ENCODE measurements at regions not wholly inside any gene's neighbourhood (a gene's known extent, or its start where the extent isn't known, plus 50 kb on each side); places are given as distances from the start of the nearest gene placed in this dataset.
A peak's percentile ranks its signal among the peaks of the same experiment; 100 is the strongest.

DNA sequence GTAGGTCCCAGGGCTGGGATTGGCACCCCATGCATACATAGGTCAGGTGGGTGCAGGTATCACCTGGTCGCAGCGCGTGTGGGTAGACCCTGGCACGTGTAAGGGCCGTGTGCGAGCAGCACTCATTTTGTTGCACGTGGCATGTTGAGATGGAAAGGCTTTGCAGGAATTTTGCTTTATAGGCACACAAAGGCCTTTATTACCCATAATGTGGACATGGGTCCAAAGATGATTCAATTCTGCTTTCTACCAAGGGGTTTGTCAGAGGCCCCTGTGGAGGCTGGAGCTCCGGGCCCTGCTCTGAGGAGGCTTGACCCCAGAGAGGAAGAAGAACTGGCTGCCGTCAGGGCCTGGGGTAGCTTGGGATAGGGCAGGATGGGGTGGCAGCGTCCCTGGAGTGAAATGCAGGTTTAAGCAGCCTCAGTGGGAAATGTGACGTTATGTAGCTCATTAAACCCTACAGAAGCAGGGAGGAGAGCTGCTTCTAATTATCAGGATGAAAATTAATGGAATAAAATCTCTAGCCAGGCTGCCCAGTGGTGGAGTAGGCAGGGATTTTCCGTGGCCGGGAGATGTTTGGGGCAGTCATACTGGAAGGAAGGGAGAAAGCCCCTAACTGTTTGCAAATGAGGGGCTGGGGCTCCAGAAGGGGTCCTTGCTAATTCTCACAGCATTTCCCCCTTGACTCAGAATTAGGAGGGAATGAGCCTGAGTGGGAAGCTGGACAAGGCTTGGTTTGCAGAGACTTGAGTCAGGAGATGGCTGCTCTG is 103.3 kb upstream of the PITX1 start:
- H3K4me3 ChIP-seq = no peak overlapping the region
- peaks cover 13% of the 10 kb centered on the region for H3K4me1 ChIP-seq
- H3K9me3 ChIP-seq (replicated peaks) = no peaks in the 10 kb centered on the region
- DNase-seq = no peak
- no peaks in the 10 kb centered on the region for H3K27me3 ChIP-seq
- H3K27ac ChIP-seq = no peak overlapping the region
- H3K36me3 ChIP-seq = no peaks in the 10 kb centered on the region

DNA sequence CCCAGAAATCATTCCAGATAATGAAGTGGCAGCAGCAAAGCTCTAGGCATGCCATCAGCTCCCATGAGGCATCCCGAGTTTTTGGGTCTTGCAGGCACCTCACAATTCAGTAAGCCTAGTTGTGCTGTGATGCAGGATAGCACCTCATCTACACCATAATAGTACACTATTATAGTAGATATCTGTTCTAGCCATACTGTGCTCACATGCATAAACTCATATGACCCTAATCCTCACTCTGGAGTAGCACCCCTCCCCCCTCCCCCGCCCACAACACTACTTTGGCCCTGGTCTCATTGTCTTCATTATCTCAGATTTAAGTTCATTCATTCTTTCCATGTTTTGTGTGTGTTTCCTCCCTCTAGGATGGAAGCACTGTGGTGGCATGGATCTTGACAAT is 102.5 kb upstream of the PITX1 start:
- Histone ChIP-seq H3K4me1 (peaks cover 13% of the 10 kb centered on the region), H3K27me3 (no peaks in the 10 kb centered on the region), H3K4me3 (no peak overlapping the region), H3K9me3 (replicated peaks) (no peaks in the 10 kb centered on the region), H3K36me3 (no peaks in the 10 kb centered on the region), H3K27ac (no peak overlapping the region)
- DNase-seq = no peak

DNA sequence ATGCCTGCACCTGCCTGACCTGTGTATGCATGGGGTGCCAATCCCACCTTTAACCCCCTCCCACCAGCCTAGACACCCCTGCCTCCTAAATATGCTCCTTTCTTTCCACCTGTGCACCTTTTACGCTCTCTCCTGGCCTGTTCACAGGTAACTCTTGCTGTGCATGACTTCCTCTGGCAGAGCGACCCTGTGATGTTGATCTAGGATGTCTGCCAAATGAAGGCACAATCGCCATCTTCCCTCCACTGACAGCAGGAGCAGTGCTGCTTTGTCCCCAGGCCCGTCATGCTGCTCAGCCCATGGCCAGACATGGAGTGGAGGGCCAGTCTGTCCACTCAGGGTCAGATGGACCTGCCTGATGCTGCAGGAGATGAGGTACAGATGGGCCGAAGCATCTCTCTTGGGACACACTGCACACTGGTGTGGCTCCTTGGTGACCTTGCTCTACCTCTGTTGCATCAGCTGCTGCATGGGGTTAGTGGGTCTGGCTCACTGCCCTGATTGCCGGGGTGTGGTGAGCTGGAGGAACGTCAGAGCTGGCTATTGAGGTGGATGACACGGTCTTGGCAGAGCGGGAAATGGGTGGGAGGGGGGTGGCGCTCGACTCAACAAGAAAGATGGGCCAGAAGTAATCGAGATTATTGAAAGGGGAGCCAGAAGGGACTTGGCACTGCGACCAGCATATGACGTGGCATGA is 101.7 kb upstream of the PITX1 start:
- no peaks in the 10 kb centered on the region for H3K27me3 ChIP-seq
- peak; percentile 79 to 85 for DNase-seq
- H3K27ac ChIP-seq = no peak overlapping the region
- no peaks in the 10 kb centered on the region for H3K9me3 ChIP-seq (replicated peaks)
- no peaks in the 10 kb centered on the region for H3K36me3 ChIP-seq
- no peak overlapping the region for H3K4me3 ChIP-seq
- peaks cover 13% of the 10 kb centered on the region for H3K4me1 ChIP-seq

DNA sequence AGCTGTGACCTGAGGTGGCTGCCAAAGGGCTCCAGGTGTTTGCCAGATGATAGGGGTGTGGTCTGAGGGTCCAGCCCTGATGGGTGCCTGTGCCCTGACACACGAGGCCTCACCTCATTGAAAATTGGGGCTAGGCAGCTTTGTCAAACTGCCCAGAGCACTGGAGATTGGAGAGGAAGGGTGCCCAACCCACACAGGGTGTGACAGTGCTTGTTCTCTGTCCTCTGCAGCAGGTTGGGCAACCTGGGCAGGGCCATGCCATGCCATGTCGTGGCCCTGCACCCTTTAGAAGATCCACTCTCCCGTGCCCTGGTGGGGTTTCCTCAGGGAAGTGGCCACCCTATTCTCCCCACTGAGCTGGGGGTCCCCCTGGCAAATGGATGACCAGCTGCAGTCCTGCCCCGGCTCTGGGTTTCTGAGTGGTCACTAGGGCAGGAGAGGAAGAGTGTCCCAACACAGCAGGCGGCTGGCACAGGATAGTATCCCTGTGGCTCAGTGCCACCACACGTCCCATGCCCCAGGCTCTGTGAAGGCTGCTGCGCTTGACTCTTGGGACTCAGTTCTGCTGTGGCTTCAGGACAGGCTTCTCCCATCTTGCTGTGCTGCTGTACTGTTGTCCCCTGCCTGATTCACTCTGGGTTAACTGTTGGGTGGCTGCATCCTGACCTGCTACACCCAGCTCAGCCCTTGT is 100.8 kb upstream of the PITX1 start:
- no peak for DNase-seq
- Histone ChIP-seq H3K36me3 (no peaks in the 10 kb centered on the region), H3K4me1 (peaks cover 13% of the 10 kb centered on the region), H3K4me3 (no peak overlapping the region), H3K27me3 (no peaks in the 10 kb centered on the region), H3K9me3 (replicated peaks) (no peaks in the 10 kb centered on the region), H3K27ac (no peak overlapping the region)

DNA sequence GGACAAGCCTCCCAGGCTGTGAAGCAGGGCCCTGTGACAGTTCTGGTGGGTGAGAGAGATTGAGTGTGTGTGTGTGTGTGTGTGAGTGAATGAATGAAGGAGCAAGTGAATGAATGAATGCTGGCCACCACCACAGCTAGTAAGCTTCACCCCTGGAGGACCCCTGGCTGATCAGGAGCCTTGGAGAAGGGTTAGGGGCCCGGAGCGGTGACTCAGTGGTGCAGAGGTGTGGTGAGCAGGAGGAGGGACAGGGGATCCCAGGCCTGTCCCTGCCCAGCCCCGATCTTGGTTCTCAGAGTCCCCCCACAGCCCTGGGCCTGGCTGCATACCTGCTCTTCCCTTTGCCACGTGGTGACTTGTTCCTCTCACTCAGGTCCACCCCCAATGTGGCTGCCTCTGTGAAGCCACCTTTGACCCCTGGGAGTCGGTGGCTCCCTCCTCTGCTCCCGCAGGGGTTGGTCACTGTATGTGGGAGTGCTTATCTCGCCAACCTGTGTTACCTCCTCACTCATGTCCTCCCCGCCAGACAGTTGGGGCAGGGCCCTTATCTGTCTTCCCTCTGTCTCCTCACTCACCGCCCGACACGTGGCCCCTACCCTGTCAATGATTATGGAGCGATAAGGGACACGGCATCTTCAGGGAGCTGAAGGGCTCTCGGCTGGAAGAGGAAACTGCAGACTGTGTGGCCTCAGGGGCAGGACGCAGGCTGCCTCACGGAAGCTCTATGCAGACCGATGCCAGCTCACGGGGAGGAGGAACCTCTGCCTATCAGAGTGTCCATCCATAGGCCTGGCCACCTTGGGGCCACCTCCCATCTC is 99.9 kb upstream of the PITX1 start:
- no peak overlapping the region for H3K27ac ChIP-seq
- no peaks in the 10 kb centered on the region for H3K36me3 ChIP-seq
- H3K4me3 ChIP-seq = no peak overlapping the region
- H3K4me1 ChIP-seq = peaks cover 13% of the 10 kb centered on the region
- H3K27me3 ChIP-seq = no peaks in the 10 kb centered on the region
- DNase-seq = no peak
- H3K9me3 ChIP-seq (replicated peaks) = no peaks in the 10 kb centered on the region

DNA sequence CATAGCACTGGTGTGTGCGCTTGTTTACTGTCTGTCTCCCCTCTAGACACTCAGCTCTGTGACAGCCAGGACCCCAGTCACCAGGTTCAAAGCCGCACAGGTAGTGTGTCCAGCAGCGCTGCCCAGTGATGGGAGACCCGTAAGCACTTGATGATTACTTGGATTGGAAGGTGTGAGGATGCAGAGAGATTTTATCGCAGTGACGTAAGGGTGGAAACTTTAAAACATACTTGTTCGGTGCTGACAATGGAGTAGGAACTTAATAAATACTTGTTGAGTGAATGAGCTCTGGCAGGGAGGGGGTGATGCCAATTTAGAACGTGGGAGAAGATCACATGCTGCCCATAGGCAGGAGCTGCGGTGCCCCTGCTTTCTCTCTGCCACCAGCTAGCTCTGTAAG is 99.2 kb upstream of the PITX1 start:
- no peaks in the 10 kb centered on the region for H3K9me3 ChIP-seq (replicated peaks)
- H3K36me3 ChIP-seq = no peaks in the 10 kb centered on the region
- H3K27me3 ChIP-seq = no peaks in the 10 kb centered on the region
- H3K4me1 ChIP-seq = peaks cover 17% of the 10 kb centered on the region
- no peak for DNase-seq
- no peak overlapping the region for H3K27ac ChIP-seq
- no peak overlapping the region for H3K4me3 ChIP-seq

DNA sequence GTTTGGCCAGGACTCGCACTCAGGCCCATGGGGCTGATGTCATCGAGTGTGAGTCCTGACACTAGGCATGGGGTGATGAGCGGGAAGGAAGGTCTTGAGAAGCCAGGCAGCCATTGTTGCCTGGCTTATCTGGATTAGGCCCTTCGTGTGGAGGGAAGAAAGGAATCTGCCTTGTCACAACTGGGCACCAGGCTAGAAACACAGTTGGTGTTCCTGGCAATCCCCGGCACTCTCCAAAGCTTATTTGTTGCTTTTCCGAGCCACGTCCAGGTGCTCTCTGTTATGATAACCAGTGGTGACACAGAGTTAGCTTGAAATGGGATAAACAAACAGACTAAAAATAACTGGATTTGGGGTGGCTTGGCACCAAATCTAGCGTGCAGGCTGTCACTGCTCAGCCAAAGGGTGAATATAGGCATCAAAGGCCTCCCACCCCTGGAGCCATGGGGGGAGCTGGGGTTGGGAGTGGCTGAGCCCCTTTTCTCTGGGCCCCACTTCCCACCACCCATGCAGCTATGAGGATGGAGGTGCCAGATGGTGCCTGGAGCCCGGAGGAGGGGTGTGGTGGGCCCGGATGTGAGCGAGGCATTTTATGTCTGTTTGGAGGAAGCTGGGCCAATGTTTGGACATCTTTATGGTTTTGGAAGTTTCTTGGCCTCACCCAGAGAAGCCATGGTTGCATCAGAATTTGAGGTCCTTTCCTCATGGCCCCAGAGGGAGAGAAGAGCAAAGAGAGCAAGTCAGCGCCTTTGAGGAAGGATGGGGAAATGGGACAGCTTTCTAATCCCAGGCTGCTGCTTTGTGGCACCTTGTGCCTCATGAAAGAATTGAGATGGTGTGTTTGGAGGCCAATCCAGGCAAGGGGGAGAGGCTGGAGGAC is 98.0 kb upstream of the PITX1 start:
- Histone ChIP-seq H3K9me3 (replicated peaks) (no peaks in the 10 kb centered on the region), H3K36me3 (no peaks in the 10 kb centered on the region), H3K27ac (no peak overlapping the region), H3K4me1 (peaks cover 20% of the 10 kb centered on the region), H3K27me3 (no peaks in the 10 kb centered on the region), H3K4me3 (no peak overlapping the region)
- no peak for DNase-seq

DNA sequence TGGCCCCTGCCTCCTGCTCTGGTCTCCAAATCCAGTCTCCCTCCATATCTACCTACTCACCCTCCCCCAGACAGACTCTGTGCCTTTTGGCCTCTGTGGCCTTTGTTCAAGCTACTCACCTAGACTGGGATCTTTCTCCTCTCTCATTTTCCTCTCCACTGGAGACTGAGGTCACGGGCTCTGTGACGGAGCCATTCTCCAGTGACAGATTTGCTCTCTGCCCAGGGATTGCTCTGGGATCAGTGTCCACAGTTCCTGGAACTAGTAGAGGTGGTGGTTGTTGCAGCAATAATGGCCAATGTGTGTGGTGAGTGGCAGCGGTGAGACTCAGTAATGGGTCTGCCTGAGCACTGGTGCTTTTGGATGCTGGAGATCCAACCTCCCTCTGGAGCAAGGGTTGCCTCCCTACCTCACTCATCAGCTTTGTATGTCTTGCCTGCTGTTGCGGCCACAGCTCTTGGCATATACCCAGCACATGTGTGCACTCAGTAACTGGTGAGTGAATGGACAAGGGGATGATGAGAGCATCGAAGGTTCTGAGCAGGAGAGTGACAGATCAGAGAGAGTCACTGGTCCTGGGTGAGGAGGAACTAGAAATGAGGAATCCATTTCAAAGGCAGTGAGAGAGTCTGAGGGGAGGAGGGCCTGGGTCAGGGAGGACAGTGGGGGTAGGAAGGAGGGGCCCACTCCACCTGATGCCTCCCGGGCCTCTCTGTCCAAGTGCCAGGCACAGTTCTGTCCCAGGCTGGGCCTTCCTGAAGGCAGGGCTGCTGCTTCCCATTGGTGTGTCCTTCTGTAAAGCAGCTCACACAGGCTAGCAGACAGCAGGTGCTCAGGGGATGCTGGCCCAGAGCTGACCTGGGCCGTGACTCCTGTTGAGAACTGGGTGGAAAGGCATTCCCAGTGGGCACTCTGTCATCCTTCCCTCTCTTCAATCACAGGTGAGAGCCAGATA is 96.5 kb upstream of the PITX1 start:
- no peaks in the 10 kb centered on the region for H3K27me3 ChIP-seq
- peaks cover 10% of the 10 kb centered on the region for H3K4me1 ChIP-seq
- no peaks in the 10 kb centered on the region for H3K36me3 ChIP-seq
- no peak for DNase-seq
- H3K9me3 ChIP-seq (replicated peaks) = no peaks in the 10 kb centered on the region
- no peak overlapping the region for H3K27ac ChIP-seq
- H3K4me3 ChIP-seq = no peak overlapping the region

DNA sequence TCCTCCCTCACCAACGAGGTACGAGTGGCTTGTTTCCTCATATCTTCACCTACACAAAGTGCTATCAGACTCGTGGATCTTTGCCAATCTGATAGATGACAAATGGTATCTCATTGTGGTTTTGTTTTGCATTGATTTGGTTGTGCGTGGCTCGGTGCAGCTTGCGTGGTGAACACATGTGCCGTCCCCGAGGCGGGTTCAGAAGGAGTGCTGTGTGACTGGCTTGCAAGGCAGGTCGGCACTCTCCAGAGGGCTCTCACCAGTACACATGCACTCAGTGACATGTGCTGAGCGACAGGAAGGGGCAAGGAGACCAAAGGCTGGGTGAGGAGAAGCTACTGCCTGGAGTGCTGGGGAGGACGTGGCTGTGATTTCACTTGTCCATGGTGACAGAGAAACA is 95.3 kb upstream of the PITX1 start:
- Histone ChIP-seq H3K4me3 (no peak overlapping the region), H3K27ac (no peak overlapping the region), H3K27me3 (no peaks in the 10 kb centered on the region), H3K4me1 (peaks cover 6% of the 10 kb centered on the region), H3K9me3 (replicated peaks) (no peaks in the 10 kb centered on the region), H3K36me3 (no peaks in the 10 kb centered on the region)
- no peak for DNase-seq

DNA sequence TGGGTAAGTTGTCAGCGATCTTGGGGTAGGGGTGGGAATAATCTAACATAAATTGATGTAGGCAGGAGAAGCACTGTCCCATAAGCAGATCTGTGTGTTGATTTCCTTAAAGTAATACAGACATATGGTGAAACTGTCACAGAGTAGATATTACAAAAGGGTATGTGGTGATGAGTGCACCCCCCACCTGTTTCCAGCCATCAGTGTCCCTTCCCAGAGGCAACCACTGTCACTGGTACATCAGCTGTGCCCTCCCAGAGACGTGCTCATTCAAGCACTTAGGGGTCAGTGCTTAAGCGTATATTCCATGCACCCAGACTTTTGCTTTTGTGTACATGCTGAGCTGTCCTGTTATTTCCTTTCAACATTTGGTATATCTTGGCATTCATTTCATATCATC is 94.3 kb upstream of the PITX1 start:
- DNase-seq = peak; percentile 34 to 59
- Histone ChIP-seq H3K27me3 (no peaks in the 10 kb centered on the region), H3K4me3 (no peak overlapping the region), H3K36me3 (no peaks in the 10 kb centered on the region), H3K9me3 (replicated peaks) (no peaks in the 10 kb centered on the region), H3K4me1 (peaks cover 6% of the 10 kb centered on the region), H3K27ac (no peak overlapping the region)

DNA sequence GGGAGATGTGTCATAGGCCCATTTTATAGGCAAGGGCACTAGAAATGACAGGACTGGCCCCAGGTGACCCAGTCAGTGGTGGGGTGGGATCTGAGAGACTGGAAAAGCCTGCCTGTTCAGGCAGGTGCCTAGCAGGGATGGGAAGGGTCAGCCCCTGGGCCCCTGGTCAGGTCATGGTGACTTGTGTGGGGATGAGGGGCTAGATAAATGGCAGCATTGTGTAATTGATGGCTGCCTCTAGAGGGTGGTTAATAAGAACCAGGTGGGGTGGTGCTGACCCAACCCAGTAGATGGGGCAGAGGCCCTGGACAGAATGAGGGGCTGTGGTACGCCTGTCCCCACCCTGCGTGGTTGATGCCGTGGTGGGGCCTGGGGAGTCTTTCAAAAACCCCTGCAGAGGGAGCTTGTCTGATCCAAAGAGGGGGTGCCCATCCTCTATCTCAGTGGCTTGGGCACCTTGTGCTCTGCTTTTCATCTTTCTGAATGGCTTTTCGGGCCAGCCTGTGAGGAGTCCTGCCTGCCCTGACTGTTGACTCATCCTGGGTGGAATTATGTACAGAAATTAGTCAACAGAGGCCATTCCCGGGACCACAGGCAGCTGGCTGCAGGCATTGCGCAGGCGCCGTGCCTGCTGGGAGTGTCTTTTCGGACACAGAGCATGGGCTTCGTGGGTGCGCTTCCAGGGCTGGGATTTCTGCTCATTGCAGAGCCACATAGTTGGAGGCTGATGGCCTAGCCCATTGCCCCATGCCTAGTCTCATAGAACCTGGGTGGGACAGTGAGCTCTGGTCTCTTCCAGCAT is 93.6 kb upstream of the PITX1 start:
- no peaks in the 10 kb centered on the region for H3K36me3 ChIP-seq
- peak; percentile 42 to 56 for DNase-seq
- H3K27ac ChIP-seq = no peak overlapping the region
- H3K4me3 ChIP-seq = no peak overlapping the region
- no peaks in the 10 kb centered on the region for H3K9me3 ChIP-seq (replicated peaks)
- no peaks in the 10 kb centered on the region for H3K27me3 ChIP-seq
- H3K4me1 ChIP-seq = peaks cover 6% of the 10 kb centered on the region

DNA sequence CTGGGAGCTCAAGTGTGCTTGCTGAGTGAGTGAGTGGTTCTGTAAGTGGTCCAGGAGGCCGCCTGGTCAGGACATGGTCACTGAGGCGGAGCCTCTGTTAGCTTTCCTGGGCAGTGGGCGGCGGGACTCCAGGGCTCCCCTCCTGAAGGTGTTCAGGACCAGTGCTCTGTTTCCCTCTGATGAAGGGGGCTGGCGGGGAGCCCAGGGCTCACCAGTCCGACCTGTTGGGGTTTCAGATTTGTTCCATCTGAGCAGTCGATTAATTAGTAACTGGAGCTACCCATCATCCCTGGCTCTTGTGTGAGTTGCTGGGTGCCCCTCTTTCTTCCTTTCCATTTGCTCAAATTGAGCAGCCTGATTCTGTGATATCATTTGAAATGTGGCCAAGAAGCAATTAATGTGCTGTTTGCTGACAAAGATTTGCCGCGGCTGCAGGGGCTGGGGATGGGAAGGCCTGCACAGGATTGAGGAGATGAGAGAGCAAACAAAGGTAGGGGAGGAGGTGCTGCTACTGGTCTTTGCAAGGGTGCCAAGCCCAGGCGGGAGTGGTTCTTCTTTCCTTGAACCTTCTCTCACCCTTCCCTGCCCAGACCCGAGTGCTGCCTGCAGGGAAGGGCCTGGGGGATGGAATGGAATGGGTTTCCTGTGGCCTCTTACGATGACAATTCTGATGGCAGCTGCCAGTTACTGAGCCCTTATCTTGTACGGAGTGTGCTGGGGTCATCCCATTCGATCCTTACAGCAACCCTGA is 92.8 kb upstream of the PITX1 start:
- H3K4me3 ChIP-seq = no peak overlapping the region
- no peaks in the 10 kb centered on the region for H3K27me3 ChIP-seq
- no peaks in the 10 kb centered on the region for H3K9me3 ChIP-seq (replicated peaks)
- no peak for DNase-seq
- no peak overlapping the region for H3K27ac ChIP-seq
- H3K4me1 ChIP-seq = peaks cover 6% of the 10 kb centered on the region
- H3K36me3 ChIP-seq = no peaks in the 10 kb centered on the region
